AG04449 (cell line): ENCODE measurements at regions not wholly inside any gene's neighbourhood (a gene's known extent, or its start where the extent isn't known, plus 50 kb on each side); places are given as distances from the start of the nearest gene placed in this dataset.

Experiments
- CTCF ChIA-PET: fragments of 350-600 bp; formaldehyde crosslinking; extraction: SDS; loops from one replicate; lab custom pipeline; 2021; ENCODE audit warnings: antibody characterized with exemption; lab: Yijun Ruan, JAX
- POLR2A ChIA-PET: fragments of 400-600, 350-600 bp; formaldehyde crosslinking; extraction: SDS; loops from one replicate; lab custom pipeline; 2020; ENCODE audit warnings: antibody characterized with exemption, inconsistent platforms; lab: Yijun Ruan, JAX
- DNase-seq: peaks from one replicate; pipeline ENCODE4 v3.0.0-alpha.2; 2010; ENCODE audit warnings: low read depth, low spot score
- H3K4me3 ChIP-seq: 2 replicates; pipeline ENCODE4 v1.5.1; 2011; ENCODE audit warnings: low read depth, mild to moderate bottlenecking, control low read depth, low read length
- CTCF ChIP-seq: IDR thresholded peaks from one replicate; pipeline ENCODE4 v1.5.1; 2011; ENCODE audit warnings: mild to moderate bottlenecking, moderate library complexity, low read length, control low read depth, inconsistent platforms; ENCODE audit not compliant: insufficient read depth; ENCODE audit errors: missing control alignments

GRCh38 chr2:151042964-151043363 is 218.7 kb downstream of the RBM43 start:
- CTCF ChIA-PET: interaction anchor here (3.2 kb wide), 1 partner anchor 9 kb away, joined by 21 read pairs; no protein-coding TSS in a partner anchor
- TF ChIP-seq CTCF: no peak
- POLR2A ChIA-PET: no interaction called here
- H3K4me3 ChIP-seq: no peak overlapping the region
- no peak for DNase-seq

GRCh38 chr2:151040039-151040438 is 221.6 kb downstream of the RBM43 start:
- no peak overlapping the region for H3K4me3 ChIP-seq
- no peak for DNase-seq
- POLR2A ChIA-PET: no interaction called here
- no peak for TF ChIP-seq CTCF
- CTCF ChIA-PET: interaction anchor here (3.2 kb wide), 1 partner anchor 12 kb away, joined by 21 read pairs; no protein-coding TSS in a partner anchor

- DNase-seq: no peak
- ChIA-PET CTCF (interaction anchor here (1.6 kb wide), 1 partner anchor 12 kb away, joined by 5 read pairs; no protein-coding TSS in a partner anchor), POLR2A (no interaction called here)
- H3K4me3 ChIP-seq: no peak overlapping the region
- TF ChIP-seq CTCF: no peak
Measured at GRCh38 chr2:151038516-151038915, 223.1 kb downstream of the RBM43 start.

GRCh38 chr2:151037434-151037833 is 224.2 kb downstream of the RBM43 start:
- H3K4me3 ChIP-seq: no peak overlapping the region
- no peak for TF ChIP-seq CTCF
- CTCF ChIA-PET: no interaction called here
- POLR2A ChIA-PET: no interaction called here
- no peak for DNase-seq

- CTCF ChIA-PET: interaction anchor here (1.0 to 2.1 kb wide), 2 partner anchors 18 to 22 kb away, joined by 4 to 7 read pairs; no protein-coding TSS in a partner anchor
- POLR2A ChIA-PET: no interaction called here
- no peak for TF ChIP-seq CTCF
- H3K4me3 ChIP-seq: no peak overlapping the region
- no peak for DNase-seq
Measured at GRCh38 chr2:151033271-151034248, 228.1 kb downstream of the RBM43 start.

- TF ChIP-seq CTCF: no peak
- DNase-seq: peak; percentile 80
- ChIA-PET CTCF (interaction anchor here (1.0 kb wide), 1 partner anchor 23 kb away, joined by 4 read pairs; no protein-coding TSS in a partner anchor), POLR2A (interaction anchor here (1.5 kb wide), 1 partner anchor 547 kb away, joined by 5 read pairs; no protein-coding TSS in a partner anchor)
- no peak overlapping the region for H3K4me3 ChIP-seq
Measured at GRCh38 chr2:151032741-151033191, 228.9 kb downstream of the RBM43 start.
